OCI-LY3 (cell line): ENCODE measurements at regions not wholly inside any gene's neighbourhood (a gene's known extent, or its start where the extent isn't known, plus 50 kb on each side); places are given as distances from the start of the nearest gene placed in this dataset.

Experiments
- EZH2phosphoT487 ChIP-seq: fragments of 200-600 bp; shearing (Covaris generic); IDR thresholded peaks from 2 replicates; pipeline ENCODE4 v1.6.1; 2018; ENCODE audit warnings: antibody characterized with exemption, mixed run types, low read depth
- TF ChIP-seq, protein P1 (sequence below): fragments of 200-600, 300-600 bp; sonication (generic); IDR thresholded peaks from 2 replicates; pipeline ENCODE4 v1.5.1; 2014; ENCODE audit warnings: antibody characterized with exemption, low read length, low read depth

DNA sequence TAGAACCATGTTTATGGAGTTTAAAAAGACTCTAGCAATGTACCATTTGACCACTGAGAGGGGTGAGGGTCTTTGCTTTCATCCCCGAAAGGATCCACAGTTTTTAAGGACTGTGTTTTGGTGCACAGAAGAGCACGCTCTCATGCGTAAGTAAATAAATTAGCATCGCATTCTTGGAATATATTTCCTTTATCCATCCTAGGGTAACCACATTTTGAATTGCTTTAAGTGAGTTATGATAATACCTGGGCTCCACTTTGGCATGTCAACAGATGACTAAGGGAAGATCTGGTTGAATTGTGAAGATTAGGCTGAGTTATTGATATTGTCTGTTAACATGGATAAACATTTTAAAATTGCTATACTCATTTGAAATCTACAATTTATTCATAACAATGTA, 89.4 kb upstream of the EDIL3 start:
- TF ChIP-seq, protein P1, sequence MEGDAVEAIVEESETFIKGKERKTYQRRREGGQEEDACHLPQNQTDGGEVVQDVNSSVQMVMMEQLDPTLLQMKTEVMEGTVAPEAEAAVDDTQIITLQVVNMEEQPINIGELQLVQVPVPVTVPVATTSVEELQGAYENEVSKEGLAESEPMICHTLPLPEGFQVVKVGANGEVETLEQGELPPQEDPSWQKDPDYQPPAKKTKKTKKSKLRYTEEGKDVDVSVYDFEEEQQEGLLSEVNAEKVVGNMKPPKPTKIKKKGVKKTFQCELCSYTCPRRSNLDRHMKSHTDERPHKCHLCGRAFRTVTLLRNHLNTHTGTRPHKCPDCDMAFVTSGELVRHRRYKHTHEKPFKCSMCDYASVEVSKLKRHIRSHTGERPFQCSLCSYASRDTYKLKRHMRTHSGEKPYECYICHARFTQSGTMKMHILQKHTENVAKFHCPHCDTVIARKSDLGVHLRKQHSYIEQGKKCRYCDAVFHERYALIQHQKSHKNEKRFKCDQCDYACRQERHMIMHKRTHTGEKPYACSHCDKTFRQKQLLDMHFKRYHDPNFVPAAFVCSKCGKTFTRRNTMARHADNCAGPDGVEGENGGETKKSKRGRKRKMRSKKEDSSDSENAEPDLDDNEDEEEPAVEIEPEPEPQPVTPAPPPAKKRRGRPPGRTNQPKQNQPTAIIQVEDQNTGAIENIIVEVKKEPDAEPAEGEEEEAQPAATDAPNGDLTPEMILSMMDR = no peak
- TF ChIP-seq EZH2phosphoT487 = no peak
